ENCODE measurements at regions not wholly inside any gene's neighbourhood (a gene's known extent, or its start where the extent isn't known, plus 50 kb on each side); places are given as distances from the start of the nearest gene placed in this dataset.
"Not testable (repeated sequence)": the region's sequence is repeated elsewhere in the genome, so short reads cannot be mapped to it uniquely, and the experiment has no call there.

DNA sequence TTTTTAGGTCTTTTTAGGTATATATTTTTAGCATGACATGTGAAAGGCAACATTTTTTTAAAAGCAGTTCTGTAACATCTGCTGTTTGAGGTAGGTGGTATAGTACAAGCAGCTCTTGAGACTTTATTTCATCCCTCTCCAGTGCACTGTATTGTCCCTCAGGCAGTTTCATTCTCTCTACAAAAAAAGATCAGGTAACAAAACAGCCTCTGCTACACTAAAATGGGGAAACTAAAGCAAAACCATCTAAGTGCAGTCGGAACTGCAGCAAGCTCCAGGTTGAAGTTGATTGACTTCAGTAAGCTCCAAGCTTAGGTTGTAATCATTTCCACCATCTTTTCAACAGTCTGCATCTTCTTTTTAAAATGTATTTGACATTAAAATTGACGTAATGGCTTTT is 195.6 kb downstream of the DEPDC1B start:
- no peaks in the 10 kb centered on the region for H3K27me3 ChIP-seq (ENCODE audit: control insufficient read depth, insufficient read depth, low read length)
- H3K9me3 ChIP-seq (replicated peaks; ENCODE audit: control insufficient read depth, low read depth, low read length): no peaks in the 10 kb centered on the region
- no peak for DNase-seq
- H3K36me3 ChIP-seq (ENCODE audit: control insufficient read depth, insufficient read depth, low read length): no peaks in the 10 kb centered on the region
- H3K27ac ChIP-seq (ENCODE audit: low read length): no peak overlapping the region
- no peak overlapping the region for H3K4me3 ChIP-seq (ENCODE audit: low read length)
- no CpG with 5 or more reads among the region's 2 CpGs for WGBS (ENCODE audit: insufficient coverage)
- H3K4me1 ChIP-seq (ENCODE audit: control insufficient read depth, insufficient read depth, low read length): peaks cover 4% of the 10 kb centered on the region

GRCh38 chr5:60503771-60504170 is 196.2 kb downstream of the DEPDC1B start:
- H3K4me1 ChIP-seq (ENCODE audit: control insufficient read depth, insufficient read depth, low read length): peaks cover 4% of the 10 kb centered on the region
- H3K36me3 ChIP-seq (ENCODE audit: control insufficient read depth, insufficient read depth, low read length): no peaks in the 10 kb centered on the region
- no peaks in the 10 kb centered on the region for H3K27me3 ChIP-seq (ENCODE audit: control insufficient read depth, insufficient read depth, low read length)
- DNase-seq: peak; percentile 26
- H3K4me3 ChIP-seq (ENCODE audit: low read length): no peak overlapping the region
- H3K9me3 ChIP-seq (replicated peaks; ENCODE audit: control insufficient read depth, low read depth, low read length): no peaks in the 10 kb centered on the region
- H3K27ac ChIP-seq (ENCODE audit: low read length): no peak overlapping the region
- whole genome bisulfite sequencing (ENCODE audit: insufficient coverage): no CpG with 5 or more reads among the region's 2 CpGs

- H3K27ac ChIP-seq (ENCODE audit: low read length): no peak overlapping the region
- no peak for DNase-seq
- no peaks in the 10 kb centered on the region for H3K27me3 ChIP-seq (ENCODE audit: control insufficient read depth, insufficient read depth, low read length)
- H3K4me1 ChIP-seq (ENCODE audit: control insufficient read depth, insufficient read depth, low read length): no peaks in the 10 kb centered on the region
- no peaks in the 10 kb centered on the region for H3K9me3 ChIP-seq (replicated peaks; ENCODE audit: control insufficient read depth, low read depth, low read length)
- H3K36me3 ChIP-seq (ENCODE audit: control insufficient read depth, insufficient read depth, low read length): no peaks in the 10 kb centered on the region
- no CpG with 5 or more reads among the region's 4 CpGs for WGBS (ENCODE audit: insufficient coverage)
- no peak overlapping the region for H3K4me3 ChIP-seq (ENCODE audit: low read length)
These were observed 202.1 kb downstream of the DEPDC1B start for GRCh38 chr5:60497706-60498500.

GRCh38 chr5:60495644-60496520 is 204.1 kb downstream of the DEPDC1B start:
- no peak for DNase-seq
- H3K9me3 ChIP-seq (replicated peaks; ENCODE audit: control insufficient read depth, low read depth, low read length): no peaks in the 10 kb centered on the region
- H3K36me3 ChIP-seq (ENCODE audit: control insufficient read depth, insufficient read depth, low read length): no peaks in the 10 kb centered on the region
- no peaks in the 10 kb centered on the region for H3K4me1 ChIP-seq (ENCODE audit: control insufficient read depth, insufficient read depth, low read length)
- WGBS (ENCODE audit: insufficient coverage): no CpG with 5 or more reads among the region's 7 CpGs
- no peak overlapping the region for H3K4me3 ChIP-seq (ENCODE audit: low read length)
- H3K27me3 ChIP-seq (ENCODE audit: control insufficient read depth, insufficient read depth, low read length): no peaks in the 10 kb centered on the region
- no peak overlapping the region for H3K27ac ChIP-seq (ENCODE audit: low read length)

- no peak overlapping the region for H3K4me3 ChIP-seq (ENCODE audit: low read length)
- no peak for DNase-seq
- no peaks in the 10 kb centered on the region for H3K4me1 ChIP-seq (ENCODE audit: control insufficient read depth, insufficient read depth, low read length)
- no peak overlapping the region for H3K27ac ChIP-seq (ENCODE audit: low read length)
- no peaks in the 10 kb centered on the region for H3K9me3 ChIP-seq (replicated peaks; ENCODE audit: control insufficient read depth, low read depth, low read length)
- H3K27me3 ChIP-seq (ENCODE audit: control insufficient read depth, insufficient read depth, low read length): no peaks in the 10 kb centered on the region
- no peaks in the 10 kb centered on the region for H3K36me3 ChIP-seq (ENCODE audit: control insufficient read depth, insufficient read depth, low read length)
These were observed 205.3 kb downstream of the DEPDC1B start for GRCh38 chr5:60494635-60495034.

DNA sequence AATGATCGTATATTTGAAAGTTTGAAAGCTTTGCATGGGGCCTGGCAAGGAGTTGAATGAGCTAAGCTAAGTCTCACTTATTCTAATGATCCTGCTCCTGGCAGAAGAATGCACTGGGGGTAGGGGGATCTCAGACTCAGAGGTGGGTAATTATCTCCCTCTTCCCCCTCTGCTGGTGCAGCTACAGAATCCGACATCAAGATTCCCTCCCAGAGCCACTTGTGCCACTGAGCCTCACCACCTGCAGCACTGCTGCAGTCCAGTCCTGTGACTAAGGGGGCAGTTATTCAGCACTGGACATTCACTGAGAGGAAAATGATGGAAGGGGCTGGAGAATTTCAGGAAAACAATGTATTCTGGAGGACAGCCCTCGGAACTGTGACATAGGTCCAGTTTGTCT is 205.8 kb downstream of the DEPDC1B start:
- Histone ChIP-seq H3K4me3 (ENCODE audit: low read length) (no peak overlapping the region), H3K36me3 (ENCODE audit: control insufficient read depth, insufficient read depth, low read length) (no peaks in the 10 kb centered on the region), H3K4me1 (ENCODE audit: control insufficient read depth, insufficient read depth, low read length) (no peaks in the 10 kb centered on the region), H3K27ac (ENCODE audit: low read length) (no peak overlapping the region), H3K9me3 (replicated peaks; ENCODE audit: control insufficient read depth, low read depth, low read length) (no peaks in the 10 kb centered on the region), H3K27me3 (ENCODE audit: control insufficient read depth, insufficient read depth, low read length) (no peaks in the 10 kb centered on the region)
- DNase-seq: no peak
- no CpG with 5 or more reads among the region's 3 CpGs for WGBS (ENCODE audit: insufficient coverage)

DNA sequence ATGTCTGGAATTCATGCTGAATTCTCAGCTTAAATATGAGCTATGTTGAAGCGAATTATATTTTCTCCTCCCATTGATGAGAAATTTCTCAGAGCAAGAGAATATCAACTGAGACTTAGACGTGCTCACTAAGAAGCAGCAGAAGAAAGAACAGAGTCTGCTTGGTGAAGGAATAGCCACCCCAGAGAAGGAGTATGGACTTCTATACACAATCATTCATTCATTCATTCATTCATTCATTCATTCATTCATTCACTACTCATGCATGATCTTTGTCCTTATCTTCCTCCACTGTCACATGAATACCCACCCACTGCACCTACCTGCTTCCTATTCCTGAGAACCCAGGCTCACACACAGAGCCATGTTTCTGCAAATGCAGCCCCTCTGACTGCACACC is 206.6 kb downstream of the DEPDC1B start:
- Histone ChIP-seq H3K27ac (ENCODE audit: low read length) (no peak overlapping the region), H3K36me3 (ENCODE audit: control insufficient read depth, insufficient read depth, low read length) (no peaks in the 10 kb centered on the region)
- WGBS (ENCODE audit: insufficient coverage): no CpG with 5 or more reads among the region's 2 CpGs

GRCh38 chr5:60492958-60493357 is 207.0 kb downstream of the DEPDC1B start:
- Histone ChIP-seq H3K9me3 (replicated peaks; ENCODE audit: control insufficient read depth, low read depth, low read length) (no peaks in the 10 kb centered on the region), H3K27ac (ENCODE audit: low read length) (no peak overlapping the region), H3K27me3 (ENCODE audit: control insufficient read depth, insufficient read depth, low read length) (no peaks in the 10 kb centered on the region), H3K36me3 (ENCODE audit: control insufficient read depth, insufficient read depth, low read length) (no peaks in the 10 kb centered on the region), H3K4me1 (ENCODE audit: control insufficient read depth, insufficient read depth, low read length) (no peaks in the 10 kb centered on the region), H3K4me3 (ENCODE audit: low read length) (no peak overlapping the region)
- WGBS (ENCODE audit: insufficient coverage): no CpG with 5 or more reads among the region's 2 CpGs
- DNase-seq: no peak

More for the DNA sequence above, 206.6 kb downstream of the DEPDC1B start:
- H3K4me1 ChIP-seq (ENCODE audit: control insufficient read depth, insufficient read depth, low read length): no peaks in the 10 kb centered on the region
- no peak overlapping the region for H3K4me3 ChIP-seq (ENCODE audit: low read length)
- H3K27me3 ChIP-seq (ENCODE audit: control insufficient read depth, insufficient read depth, low read length): no peaks in the 10 kb centered on the region
- no peaks in the 10 kb centered on the region for H3K9me3 ChIP-seq (replicated peaks; ENCODE audit: control insufficient read depth, low read depth, low read length)
- DNase-seq: no peak

DNA sequence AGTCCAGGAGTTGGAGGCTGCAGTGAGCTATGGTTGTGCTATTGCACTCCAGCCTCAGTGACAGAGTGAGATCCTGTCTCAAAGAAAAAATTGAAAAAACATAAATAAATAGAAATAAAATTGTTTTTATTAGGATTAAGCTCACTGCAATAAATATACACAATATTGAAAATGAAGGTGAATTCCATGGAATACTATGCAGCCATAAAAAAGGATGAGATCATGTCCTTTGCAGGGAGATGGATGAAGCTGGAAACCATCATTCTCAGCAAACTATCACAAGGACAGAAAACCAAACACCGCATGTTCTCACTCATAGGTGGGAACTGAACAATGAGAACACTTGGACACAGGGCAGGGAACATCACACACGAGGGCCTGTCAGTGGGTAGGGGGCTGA is 207.6 kb downstream of the DEPDC1B start:
- not testable (repeated sequence) for H3K36me3 ChIP-seq (ENCODE audit: control insufficient read depth, insufficient read depth, low read length); H3K9me3 ChIP-seq (replicated peaks; ENCODE audit: control insufficient read depth, low read depth, low read length); H3K27me3 ChIP-seq (ENCODE audit: control insufficient read depth, insufficient read depth, low read length); H3K4me1 ChIP-seq (ENCODE audit: control insufficient read depth, insufficient read depth, low read length); H3K27ac ChIP-seq (ENCODE audit: low read length); DNase-seq; H3K4me3 ChIP-seq (ENCODE audit: low read length)
- 100% methylated on average over 1 of the region's 2 CpGs for WGBS (ENCODE audit: insufficient coverage)

- H3K4me3 ChIP-seq (ENCODE audit: low read length): no peak overlapping the region
- no peak overlapping the region for H3K27ac ChIP-seq (ENCODE audit: low read length)
- no peaks in the 10 kb centered on the region for H3K4me1 ChIP-seq (ENCODE audit: control insufficient read depth, insufficient read depth, low read length)
- H3K9me3 ChIP-seq (replicated peaks; ENCODE audit: control insufficient read depth, low read depth, low read length): no peaks in the 10 kb centered on the region
- no peaks in the 10 kb centered on the region for H3K27me3 ChIP-seq (ENCODE audit: control insufficient read depth, insufficient read depth, low read length)
- H3K36me3 ChIP-seq (ENCODE audit: control insufficient read depth, insufficient read depth, low read length): no peaks in the 10 kb centered on the region
- 80% methylated on average over 2 of the region's 4 CpGs for WGBS (ENCODE audit: insufficient coverage)
- no peak for DNase-seq
These were observed 209.3 kb downstream of the DEPDC1B start for GRCh38 chr5:60490597-60491166.
